Common myeloid progenitor, CD34-positive (primary cell): ENCODE measurements at regions not wholly inside any gene's neighbourhood (a gene's known extent, or its start where the extent isn't known, plus 50 kb on each side); places are given as distances from the start of the nearest gene placed in this dataset.

Experiments
- CTCF ChIA-PET: fragments of 350-600 bp; sonication (Branson Sonifier 250); formaldehyde crosslinking; loops from one replicate; lab custom pipeline; 2021; ENCODE audit warnings: antibody characterized with exemption; lab: Charles Lee
- POLR2A ChIA-PET: fragments of 350-600 bp; sonication (Branson Sonifier 250); formaldehyde crosslinking; loops from one replicate; lab custom pipeline; 2021; ENCODE audit warnings: antibody characterized with exemption; lab: Charles Lee
- DNase-seq, 3 donors: peaks; one replicate each; pipeline versions ENCODE4 v3.0.0 to v3.0.0-alpha.2; 2013
- H3K27ac ChIP-seq, 2 experiments: 1 replicate in 1 of 2; 2 replicates in 1 of 2; pipeline ENCODE4 v1.7.0; 2013; ENCODE audit warnings: inconsistent platforms in 2 of 2, low read length in 2 of 2, mild to moderate bottlenecking in 2 of 2, low read depth in 1 of 2, moderate library complexity in 1 of 2; ENCODE audit not compliant: severe bottlenecking in 2 of 2, insufficient read depth in 1 of 2, poor library complexity in 1 of 2
- H3K27me3 ChIP-seq, 5 experiments: replicated peaks in 2 of 5; 1 replicate in 3 of 5; 2 replicates in 2 of 5; pipeline versions ENCODE4 v1.6.1 to v1.7.0; 2013; ENCODE audit warnings: low read length in 4 of 5, mild to moderate bottlenecking in 2 of 5, moderate library complexity in 2 of 5, inconsistent platforms in 1 of 5; ENCODE audit not compliant: insufficient read depth in 5 of 5, control insufficient read depth in 4 of 5
- H3K36me3 ChIP-seq, 4 experiments: 1 replicate in 2 of 4; 2 replicates in 2 of 4; pipeline versions ENCODE4 v1.6.1 to v1.7.0; 2013; ENCODE audit warnings: low read length in 3 of 4, control low read depth in 1 of 4, mild to moderate bottlenecking in 1 of 4; ENCODE audit not compliant: control insufficient read depth in 4 of 4, insufficient read depth in 4 of 4
- H3K4me1 ChIP-seq, 4 experiments: 1 replicate in 3 of 4; 2 replicates in 1 of 4; pipeline versions ENCODE4 v1.6.1 to v1.7.1; 2013; ENCODE audit warnings: low read length in 3 of 4, mild to moderate bottlenecking in 3 of 4, control low read depth in 1 of 4, inconsistent platforms in 1 of 4, moderate library complexity in 1 of 4; ENCODE audit not compliant: control insufficient read depth in 4 of 4, insufficient read depth in 4 of 4; ENCODE audit errors: control extremely low read depth in 1 of 4
- H3K4me3 ChIP-seq, 7 experiments: 1 replicate in 4 of 7; 2 replicates in 3 of 7; pipeline versions ENCODE4 v1.5.1 to v1.7.0; 2013; ENCODE audit warnings: mild to moderate bottlenecking in 7 of 7, low read length in 6 of 7, moderate library complexity in 6 of 7, inconsistent platforms in 2 of 7, low read depth in 2 of 7, control low read depth in 1 of 7; ENCODE audit not compliant: insufficient read depth in 4 of 7, control insufficient read depth in 1 of 7; ENCODE audit errors: extremely low read depth in 1 of 7
- H3K9me3 ChIP-seq, 5 experiments: 1 replicate in 4 of 5; 2 replicates in 1 of 5; pipeline versions ENCODE4 v1.6.1 to v1.7.1; 2013; ENCODE audit warnings: low read length in 4 of 5, mild to moderate bottlenecking in 2 of 5, inconsistent platforms in 1 of 5, low read depth in 1 of 5, moderate library complexity in 1 of 5; ENCODE audit not compliant: control insufficient read depth in 4 of 5, insufficient read depth in 2 of 5; ENCODE audit errors: control extremely low read depth in 1 of 5
- WGBS: methylation state at CpG from one replicate; pipeline ENCODE4 v1.1.5; 2013; ENCODE audit not compliant: insufficient coverage; 5-methylcytosine and 5-hydroxymethylcytosine counted together

GRCh38 chr4:180589575-180589974 lies 1653.6 kb upstream of the TENM3 start:
- H3K4me1 ChIP-seq = no peaks in the 10 kb centered on the region
- 100% methylated on average over 2 of the region's 9 CpGs for WGBS

DNA sequence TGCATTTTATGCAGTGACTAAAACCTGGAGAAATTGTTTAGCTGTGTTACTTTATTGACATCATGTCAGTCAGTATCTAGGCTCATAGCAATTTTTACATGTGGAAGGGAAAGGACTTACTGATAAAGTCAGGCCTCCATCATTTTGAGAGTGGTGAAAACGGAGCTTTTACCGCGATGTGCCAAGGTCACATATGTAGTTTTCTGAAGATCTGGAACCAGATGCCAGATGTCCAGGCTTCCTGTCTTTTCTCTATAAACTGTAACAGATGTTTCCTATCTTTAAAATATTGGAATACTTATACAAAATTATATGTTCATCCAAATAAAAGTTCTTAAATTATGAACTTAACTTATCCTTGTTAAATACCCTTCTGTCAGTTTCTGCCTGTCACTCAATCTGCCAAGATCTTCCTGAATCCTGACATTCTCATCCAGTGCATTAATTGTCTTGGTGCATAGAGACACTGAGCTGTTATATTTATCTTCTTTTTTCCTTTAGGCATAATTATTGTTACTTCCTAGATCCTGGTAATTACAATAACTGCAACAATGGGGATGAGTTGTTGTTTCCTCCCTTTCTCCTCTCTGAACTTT lies 1646.2 kb upstream of the TENM3 start:
- no CpG with 5 or more reads among the region's 3 CpGs for WGBS
- POLR2A ChIA-PET = no interaction called here
- H3K9me3 ChIP-seq = no peaks in the 10 kb centered on the region

More at GRCh38 chr4:180589575-180589974, 1653.6 kb upstream of the TENM3 start:
- Histone ChIP-seq H3K27me3 (peaks cover 0 to 2% (median 0%) of the 10 kb centered on the region in 5 experiments), H3K4me3 (no peak overlapping the region), H3K27ac (no peak overlapping the region), H3K9me3 (no peaks in the 10 kb centered on the region), H3K36me3 (no peaks in the 10 kb centered on the region)
- ChIA-PET CTCF (interaction anchor here (1.1 kb wide), 1 partner anchor 12 kb away, joined by 4 read pairs; no protein-coding TSS in a partner anchor), POLR2A (no interaction called here)
- DNase-seq = no peak

GRCh38 chr4:180598281-180598680 lies 1644.9 kb upstream of the TENM3 start:
- Histone ChIP-seq H3K4me1 (peaks cover 0 to 9% (median 3%) of the 10 kb centered on the region in 4 experiments), H3K9me3 (peaks cover 0 to 3% (median 0%) of the 10 kb centered on the region in 5 experiments), H3K27ac (no peak overlapping the region), H3K4me3 (no peak overlapping the region), H3K36me3 (no peaks in the 10 kb centered on the region), H3K27me3 (no peaks in the 10 kb centered on the region)
- peak in 2 of 3 donors; percentile 39 to 54 for DNase-seq
- CTCF ChIA-PET = interaction anchor here (1.0 kb wide), 1 partner anchor 30 kb away, joined by 4 read pairs; no protein-coding TSS in a partner anchor
- POLR2A ChIA-PET = no interaction called here

More for the DNA sequence above, 1646.2 kb upstream of the TENM3 start:
- Histone ChIP-seq H3K36me3 (no peaks in the 10 kb centered on the region), H3K27me3 (no peaks in the 10 kb centered on the region), H3K4me1 (peaks cover 0 to 9% (median 3%) of the 10 kb centered on the region in 4 experiments), H3K4me3 (no peak overlapping the region), H3K27ac (no peak overlapping the region)
- DNase-seq = peak in 2 of 3 donors; percentile 24 to 33
- CTCF ChIA-PET = interaction anchor here (1.8 kb wide), 1 partner anchor 10 kb away, joined by 3 read pairs; no protein-coding TSS in a partner anchor

DNA sequence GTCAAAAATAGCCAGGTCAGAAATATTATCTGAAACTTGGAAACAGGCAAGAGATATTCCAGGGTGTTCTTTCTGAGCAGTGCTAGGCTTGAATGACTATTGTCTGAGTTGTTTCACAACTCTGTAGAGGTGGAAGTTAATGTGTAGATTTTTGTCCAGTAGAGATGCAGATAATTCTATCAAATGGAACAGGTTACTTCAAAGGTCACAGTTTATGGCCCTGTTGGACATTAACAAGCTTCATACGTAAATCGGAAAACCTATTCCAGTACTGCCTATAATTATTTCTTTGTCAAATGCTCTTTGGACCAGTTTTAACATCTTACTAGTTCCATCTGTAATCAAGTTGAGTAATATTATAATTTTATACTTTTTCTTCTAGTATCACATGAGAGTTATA lies 1639.4 kb upstream of the TENM3 start:
- CTCF ChIA-PET = no interaction called here
- peaks cover 0 to 2% (median 0%) of the 10 kb centered on the region in 5 experiments for H3K27me3 ChIP-seq
- no peaks in the 10 kb centered on the region for H3K36me3 ChIP-seq
- no peak for DNase-seq
- peaks cover 0 to 3% (median 0%) of the 10 kb centered on the region in 5 experiments for H3K9me3 ChIP-seq
- no peaks in the 10 kb centered on the region for H3K4me1 ChIP-seq
- no peak overlapping the region for H3K4me3 ChIP-seq
- WGBS = no CpG with 5 or more reads among the region's 2 CpGs
- no peak overlapping the region for H3K27ac ChIP-seq
- POLR2A ChIA-PET = no interaction called here

- DNase-seq = no peak
- POLR2A ChIA-PET = no interaction called here
Observed at GRCh38 chr4:180610324-180610723, 1632.9 kb upstream of the TENM3 start.

GRCh38 chr4:180615746-180616145 lies 1627.5 kb upstream of the TENM3 start:
- WGBS = no CpG with 5 or more reads among the region's 3 CpGs
- POLR2A ChIA-PET = no interaction called here
- Histone ChIP-seq H3K27ac (no peak overlapping the region), H3K9me3 (no peaks in the 10 kb centered on the region), H3K36me3 (no peaks in the 10 kb centered on the region), H3K4me3 (no peak overlapping the region), H3K27me3 (peaks cover 0 to 28% (median 4%) of the 10 kb centered on the region in 5 experiments), H3K4me1 (peaks cover 0 to 3% (median under 1%) of the 10 kb centered on the region in 4 experiments)
- peak in 1 of 3 donors; percentile 12 for DNase-seq
- CTCF ChIA-PET = interaction anchor here (1.0 to 1.1 kb wide), 2 partner anchors 8 to 25 kb away, joined by 3 read pairs; no protein-coding TSS in a partner anchor

More at GRCh38 chr4:180610324-180610723, 1632.9 kb upstream of the TENM3 start:
- H3K27ac ChIP-seq = no peak overlapping the region
- H3K36me3 ChIP-seq = no peaks in the 10 kb centered on the region
- no peaks in the 10 kb centered on the region for H3K9me3 ChIP-seq
- H3K4me3 ChIP-seq = no peak overlapping the region
- peaks cover 0 to 16% (median 6%) of the 10 kb centered on the region in 5 experiments for H3K27me3 ChIP-seq
- 100% methylated on average over 1 of the region's 2 CpGs for WGBS
- CTCF ChIA-PET = no interaction called here
- H3K4me1 ChIP-seq = peaks cover 0 to 2% (median 0%) of the 10 kb centered on the region in 4 experiments

GRCh38 chr4:180617196-180617595 lies 1626.0 kb upstream of the TENM3 start:
- peaks cover 0 to 26% (median 4%) of the 10 kb centered on the region in 5 experiments for H3K27me3 ChIP-seq
- WGBS = 100% methylated on average over 2 of the region's 6 CpGs
- H3K9me3 ChIP-seq = no peaks in the 10 kb centered on the region
- no peaks in the 10 kb centered on the region for H3K36me3 ChIP-seq
- DNase-seq = peak in 1 of 3 donors; percentile 13
- POLR2A ChIA-PET = no interaction called here
- H3K27ac ChIP-seq = no peak overlapping the region
- no peak overlapping the region for H3K4me3 ChIP-seq
- CTCF ChIA-PET = no interaction called here
- H3K4me1 ChIP-seq = peaks cover 0 to 3% (median under 1%) of the 10 kb centered on the region in 4 experiments
